ENCODE measurements at regions not wholly inside any gene's neighbourhood (a gene's known extent, or its start where the extent isn't known, plus 50 kb on each side); places are given as distances from the start of the nearest gene placed in this dataset.

DNA sequence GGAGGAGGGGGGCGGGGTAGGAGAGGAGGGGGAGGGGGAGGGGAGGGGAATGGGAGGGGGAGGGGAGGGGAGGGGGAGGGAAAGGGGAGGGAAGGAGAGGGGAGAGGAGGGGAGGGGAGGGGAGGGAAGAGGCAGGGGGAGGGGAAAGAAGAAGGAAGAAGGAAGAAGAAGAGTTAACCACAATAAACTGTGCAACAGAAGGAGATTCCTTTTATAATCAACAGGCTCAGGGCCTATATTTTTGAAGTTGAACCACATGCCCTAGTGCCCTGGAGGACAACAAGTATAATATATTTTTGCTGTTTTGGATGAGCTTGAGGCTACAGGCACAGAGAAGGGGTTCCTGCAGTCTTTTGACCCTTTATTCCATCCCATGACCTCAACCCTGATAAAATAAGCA lies 228.2 kb upstream of the IRF2BP2 start:
- H4K20me1 ChIP-seq (replicated peaks; ENCODE audit: control insufficient read depth, insufficient read depth, low read length), result no peaks in the 10 kb centered on the region
- no peak for TF ChIP-seq ELF4 (CRISPR knock-in tag; IDR thresholded peaks at IDR 0.05)
- TF ChIP-seq ZC3H8 (IDR thresholded peaks at IDR 0.05), result no peak
- TF ChIP-seq PCBP1 (IDR thresholded peaks at IDR 0.05; ENCODE audit: low read depth, low read length, poor library complexity, severe bottlenecking), result peak; percentile 29
- no peak for TF ChIP-seq SMAD4 (CRISPR knock-in tag; conservative IDR thresholded peaks at IDR 0.05)
- no peaks in the 10 kb centered on the region for H3K9me1 ChIP-seq (ENCODE audit: control insufficient read depth, insufficient read depth, low read length)
- H3K4me3 ChIP-seq, result no peak overlapping the region
- DNase-seq (ENCODE audit: extremely low read depth in 1 of 4, low spot score in 3 of 4) (no peak), FAIRE-seq (no peak), ATAC-seq (no peak)
- H3K36me3 ChIP-seq (ENCODE audit: control insufficient read depth, insufficient read depth, low read length), result no peaks in the 10 kb centered on the region
- ChIA-PET CTCF (ENCODE audit: low intra/inter-chr PET ratio) (no interaction called here), POLR2A (interaction anchor here (1.8 to 2.7 kb wide), 2 partner anchors 10 to 13 kb away, joined by 6 to 8 read pairs; no protein-coding TSS in a partner anchor)
- no peak overlapping the region for H3K27ac ChIP-seq (ENCODE audit: extremely low read depth, low read depth, low read length)
- no peak overlapping the region for H3K4me2 ChIP-seq (ENCODE audit: insufficient read depth, low read length)
- WGBS (ENCODE audit: insufficient coverage, low coverage, missing lambda C conversion rate), result no CpG with 5 or more reads among the region's 1 CpG
- H3K27me3 ChIP-seq (ENCODE audit: control insufficient read depth in 2 of 2, insufficient read depth in 2 of 2, low read length in 2 of 2), result peaks cover 0 to 4% of the 10 kb centered on the region in 2 experiments; a peak in 2 of 5 replicates
- peaks cover 9 to 32% of the 10 kb centered on the region in 2 experiments for H3K4me1 ChIP-seq (replicated peaks in 1 of 2; ENCODE audit: control insufficient read depth in 2 of 2, insufficient read depth in 2 of 2, low read length in 2 of 2)
- no peak overlapping the region for H3K9ac ChIP-seq (ENCODE audit: insufficient read depth in 1 of 2, low read depth in 2 of 2, low read length in 2 of 2)
- in situ Hi-C loops (cut with MboI), result no loop called here
- H2AFZ ChIP-seq (ENCODE audit: low read depth, low read length), result no peak overlapping the region; the same call in 1 of the 2 replicates
- no TSS peak for BruUV-seq (replicated peaks)
- no peaks in the 10 kb centered on the region for H3K9me3 ChIP-seq (replicated peaks; ENCODE audit: control insufficient read depth, insufficient read depth, low read depth, low read length)
- no peaks in the 10 kb centered on the region for H3K79me2 ChIP-seq (ENCODE audit: control insufficient read depth, insufficient read depth, low read length)
- intact Hi-C loops (cut with micrococcal nuclease), result no loop called here

DNA sequence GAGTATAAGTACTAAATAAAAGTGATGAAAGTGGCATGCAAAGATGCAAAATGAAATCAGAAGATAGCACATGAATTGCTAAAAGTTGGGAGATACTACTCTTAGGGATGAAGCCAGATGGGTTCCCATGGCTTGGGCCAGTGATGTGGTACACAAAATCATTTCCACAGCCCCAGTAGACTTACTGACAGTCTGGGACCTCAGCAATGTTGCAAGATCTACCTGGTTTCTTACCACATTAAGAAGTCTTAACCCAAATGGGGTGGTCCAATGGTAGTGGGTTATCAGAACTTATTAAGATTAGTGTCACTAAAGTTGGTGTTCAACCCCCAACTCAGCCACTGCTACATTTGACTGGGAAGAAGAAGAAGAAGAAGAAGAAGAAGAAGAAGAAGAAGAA lies 227.7 kb upstream of the IRF2BP2 start:
- ChIA-PET POLR2A (interaction anchor here (2.7 kb wide), 1 partner anchor 10 kb away, joined by 8 read pairs; no protein-coding TSS in a partner anchor), CTCF (ENCODE audit: low intra/inter-chr PET ratio) (no interaction called here)
- no peak for DNase-seq (ENCODE audit: extremely low read depth in 1 of 4, low spot score in 3 of 4)
- no peak overlapping the region for H3K4me3 ChIP-seq
- no peaks in the 10 kb centered on the region for H3K9me3 ChIP-seq (replicated peaks; ENCODE audit: control insufficient read depth, insufficient read depth, low read depth, low read length)
- H3K27ac ChIP-seq (ENCODE audit: extremely low read depth, low read depth, low read length), result no peak overlapping the region
- TF ChIP-seq CEBPB (tag; IDR thresholded peaks at IDR 0.05), result 0 out of 2 replicates have a peak, but pooled peaks have one; percentile 49
- no peak for TF ChIP-seq EZH2 (IDR thresholded peaks at IDR 0.05; ENCODE audit: borderline replicate concordance, low read depth, low read length)
- TF ChIP-seq PCBP1 (IDR thresholded peaks at IDR 0.05; ENCODE audit: low read depth, low read length, poor library complexity, severe bottlenecking), result peak; percentile 21
- TF ChIP-seq CEBPG (CRISPR knock-in tag; IDR thresholded peaks at IDR 0.05), result no peak
- TF ChIP-seq CEBPG (tag; conservative IDR thresholded peaks at IDR 0.05 in 1 of 2, IDR thresholded peaks at IDR 0.05 in 1 of 2), result peak; percentile 14 to 47; a peak in 2 of 4 replicates
- no peak for TF ChIP-seq ZNF644 (tag; IDR thresholded peaks at IDR 0.05; ENCODE audit: low read depth)
- H3K79me2 ChIP-seq (ENCODE audit: control insufficient read depth, insufficient read depth, low read length), result no peaks in the 10 kb centered on the region
- H3K9me1 ChIP-seq (ENCODE audit: control insufficient read depth, insufficient read depth, low read length), result no peaks in the 10 kb centered on the region
- no peaks in the 10 kb centered on the region for H3K36me3 ChIP-seq (ENCODE audit: control insufficient read depth, insufficient read depth, low read length)
- in situ Hi-C loops (cut with MboI), result no loop called here
- no peak overlapping the region for H3K9ac ChIP-seq (ENCODE audit: insufficient read depth in 1 of 2, low read depth in 2 of 2, low read length in 2 of 2)
- peaks cover 0 to 4% of the 10 kb centered on the region in 2 experiments; a peak in 2 of 5 replicates for H3K27me3 ChIP-seq (ENCODE audit: control insufficient read depth in 2 of 2, insufficient read depth in 2 of 2, low read length in 2 of 2)
- H3K4me2 ChIP-seq (ENCODE audit: insufficient read depth, low read length), result no peak overlapping the region
- no TSS peak for BruUV-seq (replicated peaks)
- FAIRE-seq, result no peak
- intact Hi-C loops (cut with micrococcal nuclease), result no loop called here
- H4K20me1 ChIP-seq (replicated peaks; ENCODE audit: control insufficient read depth, insufficient read depth, low read length), result no peaks in the 10 kb centered on the region
- ATAC-seq, result no peak
- no peak overlapping the region for H2AFZ ChIP-seq (ENCODE audit: low read depth, low read length)
- peaks cover 4 to 27% of the 10 kb centered on the region in 2 experiments for H3K4me1 ChIP-seq (replicated peaks in 1 of 2; ENCODE audit: control insufficient read depth in 2 of 2, insufficient read depth in 2 of 2, low read length in 2 of 2)

Measured in K562 (cell line).